ENCODE measurements at regions not wholly inside any gene's neighbourhood (a gene's known extent, or its start where the extent isn't known, plus 50 kb on each side); places are given as distances from the start of the nearest gene placed in this dataset.

GRCh38 chr12:89901906-89902642, 193.4 kb upstream of the ATP2B1 start:
- Histone ChIP-seq H3K79me2 (ENCODE audit: control insufficient read depth, insufficient read depth, low read length, unreplicated experiment) (no peaks in the 10 kb centered on the region), H3K27me3 (ENCODE audit: insufficient read depth, low read length) (no peaks in the 10 kb centered on the region), H3K36me3 (ENCODE audit: insufficient read depth, low read length) (no peaks in the 10 kb centered on the region), H3K4me3 (ENCODE audit: low read depth, low read length) (no peak overlapping the region), H3K27ac (ENCODE audit: low read depth, low read length) (no peak overlapping the region), H2AFZ (ENCODE audit: low read length, unreplicated experiment) (no peak overlapping the region), H3K4me1 (ENCODE audit: control insufficient read depth, insufficient read depth, low read length, unreplicated experiment) (no peaks in the 10 kb centered on the region)

GRCh38 chr12:89901319-89901718, 192.7 kb upstream of the ATP2B1 start:
- Histone ChIP-seq H2AFZ (ENCODE audit: low read length, unreplicated experiment) (no peak overlapping the region), H3K79me2 (ENCODE audit: control insufficient read depth, insufficient read depth, low read length, unreplicated experiment) (no peaks in the 10 kb centered on the region), H3K36me3 (ENCODE audit: insufficient read depth, low read length) (no peaks in the 10 kb centered on the region), H3K4me1 (ENCODE audit: control insufficient read depth, insufficient read depth, low read length, unreplicated experiment) (no peaks in the 10 kb centered on the region), H3K27me3 (ENCODE audit: insufficient read depth, low read length) (no peaks in the 10 kb centered on the region), H3K4me3 (ENCODE audit: low read depth, low read length) (no peak overlapping the region), H3K27ac (ENCODE audit: low read depth, low read length) (no peak overlapping the region)

GRCh38 chr12:89899651-89900050, 191.0 kb upstream of the ATP2B1 start:
- Histone ChIP-seq H3K36me3 (ENCODE audit: insufficient read depth, low read length) (no peaks in the 10 kb centered on the region), H2AFZ (ENCODE audit: low read length, unreplicated experiment) (no peak overlapping the region), H3K27me3 (ENCODE audit: insufficient read depth, low read length) (no peaks in the 10 kb centered on the region), H3K27ac (ENCODE audit: low read depth, low read length) (no peak overlapping the region), H3K79me2 (ENCODE audit: control insufficient read depth, insufficient read depth, low read length, unreplicated experiment) (no peaks in the 10 kb centered on the region), H3K4me1 (ENCODE audit: control insufficient read depth, insufficient read depth, low read length, unreplicated experiment) (peaks cover 4% of the 10 kb centered on the region), H3K4me3 (ENCODE audit: low read depth, low read length) (no peak overlapping the region)

- H3K27me3 ChIP-seq (ENCODE audit: insufficient read depth, low read length): no peaks in the 10 kb centered on the region
- H3K27ac ChIP-seq (ENCODE audit: low read depth, low read length): no peak overlapping the region
- H3K4me3 ChIP-seq (ENCODE audit: low read depth, low read length): no peak overlapping the region
- H3K36me3 ChIP-seq (ENCODE audit: insufficient read depth, low read length): no peaks in the 10 kb centered on the region
- peaks cover 17% of the 10 kb centered on the region for H3K4me1 ChIP-seq (ENCODE audit: control insufficient read depth, insufficient read depth, low read length, unreplicated experiment)
- no peak overlapping the region for H2AFZ ChIP-seq (ENCODE audit: low read length, unreplicated experiment)
- H3K79me2 ChIP-seq (ENCODE audit: control insufficient read depth, insufficient read depth, low read length, unreplicated experiment): no peaks in the 10 kb centered on the region
Observed at GRCh38 chr12:89895591-89895990, 187.0 kb upstream of the ATP2B1 start.

- no peak overlapping the region for H2AFZ ChIP-seq (ENCODE audit: low read length, unreplicated experiment)
- H3K79me2 ChIP-seq (ENCODE audit: control insufficient read depth, insufficient read depth, low read length, unreplicated experiment): no peaks in the 10 kb centered on the region
- H3K27me3 ChIP-seq (ENCODE audit: insufficient read depth, low read length): no peaks in the 10 kb centered on the region
- H3K27ac ChIP-seq (ENCODE audit: low read depth, low read length): peak overlapping the region; percentile 47; the same call in 1 of the 2 replicates
- no peak overlapping the region for H3K4me3 ChIP-seq (ENCODE audit: low read depth, low read length)
- peaks cover 17% of the 10 kb centered on the region for H3K4me1 ChIP-seq (ENCODE audit: control insufficient read depth, insufficient read depth, low read length, unreplicated experiment)
- no peaks in the 10 kb centered on the region for H3K36me3 ChIP-seq (ENCODE audit: insufficient read depth, low read length)
Observed at GRCh38 chr12:89895101-89895500, 186.5 kb upstream of the ATP2B1 start.

- H3K36me3 ChIP-seq (ENCODE audit: insufficient read depth, low read length): no peaks in the 10 kb centered on the region
- no peak overlapping the region for H3K4me3 ChIP-seq (ENCODE audit: low read depth, low read length)
- H3K27ac ChIP-seq (ENCODE audit: low read depth, low read length): peak overlapping the region; percentile 47
- H3K27me3 ChIP-seq (ENCODE audit: insufficient read depth, low read length): no peaks in the 10 kb centered on the region
- peak overlapping the region; percentile 29 for H2AFZ ChIP-seq (ENCODE audit: low read length, unreplicated experiment)
- H3K4me1 ChIP-seq (ENCODE audit: control insufficient read depth, insufficient read depth, low read length, unreplicated experiment): peaks cover 23% of the 10 kb centered on the region
- no peaks in the 10 kb centered on the region for H3K79me2 ChIP-seq (ENCODE audit: control insufficient read depth, insufficient read depth, low read length, unreplicated experiment)
Observed at GRCh38 chr12:89893972-89894706, 185.5 kb upstream of the ATP2B1 start.

- peaks cover 29% of the 10 kb centered on the region for H3K4me1 ChIP-seq (ENCODE audit: control insufficient read depth, insufficient read depth, low read length, unreplicated experiment)
- H3K79me2 ChIP-seq (ENCODE audit: control insufficient read depth, insufficient read depth, low read length, unreplicated experiment): no peaks in the 10 kb centered on the region
- H3K4me3 ChIP-seq (ENCODE audit: low read depth, low read length): no peak overlapping the region
- H3K36me3 ChIP-seq (ENCODE audit: insufficient read depth, low read length): no peaks in the 10 kb centered on the region
- no peaks in the 10 kb centered on the region for H3K27me3 ChIP-seq (ENCODE audit: insufficient read depth, low read length)
- H3K27ac ChIP-seq (ENCODE audit: low read depth, low read length): no peak overlapping the region
- H2AFZ ChIP-seq (ENCODE audit: low read length, unreplicated experiment): no peak overlapping the region
Observed at GRCh38 chr12:89892436-89892835, 183.8 kb upstream of the ATP2B1 start.

GRCh38 chr12:89891933-89892332, 183.3 kb upstream of the ATP2B1 start:
- Histone ChIP-seq H3K27ac (ENCODE audit: low read depth, low read length) (no peak overlapping the region), H3K4me1 (ENCODE audit: control insufficient read depth, insufficient read depth, low read length, unreplicated experiment) (peaks cover 29% of the 10 kb centered on the region), H3K27me3 (ENCODE audit: insufficient read depth, low read length) (no peaks in the 10 kb centered on the region), H3K36me3 (ENCODE audit: insufficient read depth, low read length) (no peaks in the 10 kb centered on the region), H3K4me3 (ENCODE audit: low read depth, low read length) (no peak overlapping the region), H2AFZ (ENCODE audit: low read length, unreplicated experiment) (no peak overlapping the region), H3K79me2 (ENCODE audit: control insufficient read depth, insufficient read depth, low read length, unreplicated experiment) (no peaks in the 10 kb centered on the region)

GRCh38 chr12:89890161-89890560, 181.5 kb upstream of the ATP2B1 start:
- H2AFZ ChIP-seq (ENCODE audit: low read length, unreplicated experiment): no peak overlapping the region
- H3K4me1 ChIP-seq (ENCODE audit: control insufficient read depth, insufficient read depth, low read length, unreplicated experiment): peaks cover 29% of the 10 kb centered on the region
- H3K27ac ChIP-seq (ENCODE audit: low read depth, low read length): no peak overlapping the region
- no peaks in the 10 kb centered on the region for H3K27me3 ChIP-seq (ENCODE audit: insufficient read depth, low read length)
- no peak overlapping the region for H3K4me3 ChIP-seq (ENCODE audit: low read depth, low read length)
- H3K79me2 ChIP-seq (ENCODE audit: control insufficient read depth, insufficient read depth, low read length, unreplicated experiment): no peaks in the 10 kb centered on the region
- no peaks in the 10 kb centered on the region for H3K36me3 ChIP-seq (ENCODE audit: insufficient read depth, low read length)

GRCh38 chr12:89889062-89889461, 180.4 kb upstream of the ATP2B1 start:
- H3K27ac ChIP-seq (ENCODE audit: low read depth, low read length): peak overlapping the region; percentile 33; the same call in 1 of the 2 replicates
- no peak overlapping the region for H3K4me3 ChIP-seq (ENCODE audit: low read depth, low read length)
- no peaks in the 10 kb centered on the region for H3K36me3 ChIP-seq (ENCODE audit: insufficient read depth, low read length)
- H2AFZ ChIP-seq (ENCODE audit: low read length, unreplicated experiment): no peak overlapping the region
- peaks cover 19% of the 10 kb centered on the region for H3K4me1 ChIP-seq (ENCODE audit: control insufficient read depth, insufficient read depth, low read length, unreplicated experiment)
- H3K79me2 ChIP-seq (ENCODE audit: control insufficient read depth, insufficient read depth, low read length, unreplicated experiment): no peaks in the 10 kb centered on the region
- H3K27me3 ChIP-seq (ENCODE audit: insufficient read depth, low read length): no peaks in the 10 kb centered on the region

- no peaks in the 10 kb centered on the region for H3K79me2 ChIP-seq (ENCODE audit: control insufficient read depth, insufficient read depth, low read length, unreplicated experiment)
- H3K4me1 ChIP-seq (ENCODE audit: control insufficient read depth, insufficient read depth, low read length, unreplicated experiment): peaks cover 11% of the 10 kb centered on the region
- no peak overlapping the region for H3K27ac ChIP-seq (ENCODE audit: low read depth, low read length)
Observed at GRCh38 chr12:89884952-89885351, 176.3 kb upstream of the ATP2B1 start.

More at GRCh38 chr12:89884952-89885351, 176.3 kb upstream of the ATP2B1 start:
- no peaks in the 10 kb centered on the region for H3K27me3 ChIP-seq (ENCODE audit: insufficient read depth, low read length)
- no peak overlapping the region for H2AFZ ChIP-seq (ENCODE audit: low read length, unreplicated experiment)
- H3K4me3 ChIP-seq (ENCODE audit: low read depth, low read length): no peak overlapping the region
- no peaks in the 10 kb centered on the region for H3K36me3 ChIP-seq (ENCODE audit: insufficient read depth, low read length)
